K562 (cell line): ENCODE measurements at regions not wholly inside any gene's neighbourhood (a gene's known extent, or its start where the extent isn't known, plus 50 kb on each side); places are given as distances from the start of the nearest gene placed in this dataset.

Experiments used
- CHD4 ChIP-seq: fragments of 200-600 bp; sonication (generic); IDR thresholded peaks from 3 replicates; pipeline ENCODE4 v1.6.1; 2012; ENCODE audit warnings: low read depth, mild to moderate bottlenecking, mixed read lengths, low read length, inconsistent platforms; ENCODE audit not compliant: insufficient read depth, insufficient replicate concordance, poor library complexity, severe bottlenecking
- CREB1 ChIP-seq, 2 experiments: sonication (generic) in 1 of 2; formaldehyde crosslinking in 1 of 2; IDR thresholded peaks; 2 replicates each; pipeline versions ENCODE4 v1.6.1 to v1.8.0; 2012 to 2022; ENCODE audit warnings: inconsistent platforms in 1 of 2, mild to moderate bottlenecking in 1 of 2, missing genetic modification reagents in 1 of 2, moderate library complexity in 1 of 2
- FOXK2 ChIP-seq, 2 experiments: fragments of 450-650 bp; IDR thresholded peaks in 1 of 2; conservative IDR thresholded peaks in 1 of 2; 2 replicates each; pipeline ENCODE4 v1.6.1; 2016; ENCODE audit warnings: low read depth in 2 of 2, mild to moderate bottlenecking in 1 of 2
- NCOA2 ChIP-seq, 2 experiments: fragments of 450-650 bp; IDR thresholded peaks; 2 replicates each; pipeline ENCODE4 v1.6.1; 2018; ENCODE audit warnings: mild to moderate bottlenecking in 2 of 2, moderate library complexity in 1 of 2; ENCODE audit not compliant: partially characterized antibody in 2 of 2
- ZNF197 ChIP-seq: fragments of 200-800 bp; sonication (Bioruptor generic); IDR thresholded peaks from 2 replicates; pipeline ENCODE4 v1.6.1; 2016; ENCODE audit warnings: low read depth, missing genetic modification characterization, missing compliant biosample characterization
- TF ChIP-seq, protein P1 (sequence below), 3 experiments: IDR thresholded peaks in 2 of 3; conservative IDR thresholded peaks in 1 of 3; 2 replicates each; pipeline ENCODE4 v1.5.1; 2011 to 2012; ENCODE audit warnings: low read length in 3 of 3, mild to moderate bottlenecking in 3 of 3, control low read depth in 2 of 3, improper control_type of control experiment in 1 of 3, inconsistent platforms in 1 of 3, low read depth in 1 of 3, mixed read lengths in 1 of 3, moderate library complexity in 1 of 3; ENCODE audit not compliant: insufficient read depth in 2 of 3

DNA sequence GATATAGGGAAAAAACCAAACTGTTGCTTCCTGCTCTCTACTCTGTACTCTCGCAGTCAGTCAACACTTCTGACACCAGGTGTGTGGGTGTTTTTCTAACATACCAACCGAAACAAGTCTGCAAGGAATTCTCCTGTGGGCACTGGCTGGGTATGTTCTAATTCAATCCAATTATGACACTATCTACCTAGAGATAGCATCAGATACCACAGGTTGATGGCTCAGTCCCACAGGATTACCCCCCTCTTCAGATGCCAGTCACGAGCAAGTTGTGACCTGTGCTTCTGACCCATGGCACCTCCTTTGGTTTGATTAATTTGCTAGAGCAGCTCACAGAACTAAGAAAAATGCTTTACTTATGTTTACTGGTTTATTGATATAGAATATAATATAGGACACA, 78.3 kb downstream of the DYRK2 start:
- no peak for TF ChIP-seq FOXK2 (conservative IDR thresholded peaks at IDR 0.05 in 1 of 2, IDR thresholded peaks at IDR 0.05 in 1 of 2; ENCODE audit: low read depth in 2 of 2)
- TF ChIP-seq, protein P1, sequence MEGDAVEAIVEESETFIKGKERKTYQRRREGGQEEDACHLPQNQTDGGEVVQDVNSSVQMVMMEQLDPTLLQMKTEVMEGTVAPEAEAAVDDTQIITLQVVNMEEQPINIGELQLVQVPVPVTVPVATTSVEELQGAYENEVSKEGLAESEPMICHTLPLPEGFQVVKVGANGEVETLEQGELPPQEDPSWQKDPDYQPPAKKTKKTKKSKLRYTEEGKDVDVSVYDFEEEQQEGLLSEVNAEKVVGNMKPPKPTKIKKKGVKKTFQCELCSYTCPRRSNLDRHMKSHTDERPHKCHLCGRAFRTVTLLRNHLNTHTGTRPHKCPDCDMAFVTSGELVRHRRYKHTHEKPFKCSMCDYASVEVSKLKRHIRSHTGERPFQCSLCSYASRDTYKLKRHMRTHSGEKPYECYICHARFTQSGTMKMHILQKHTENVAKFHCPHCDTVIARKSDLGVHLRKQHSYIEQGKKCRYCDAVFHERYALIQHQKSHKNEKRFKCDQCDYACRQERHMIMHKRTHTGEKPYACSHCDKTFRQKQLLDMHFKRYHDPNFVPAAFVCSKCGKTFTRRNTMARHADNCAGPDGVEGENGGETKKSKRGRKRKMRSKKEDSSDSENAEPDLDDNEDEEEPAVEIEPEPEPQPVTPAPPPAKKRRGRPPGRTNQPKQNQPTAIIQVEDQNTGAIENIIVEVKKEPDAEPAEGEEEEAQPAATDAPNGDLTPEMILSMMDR (IDR thresholded peaks at IDR 0.05 in 2 of 3, conservative IDR thresholded peaks at IDR 0.05 in 1 of 3; ENCODE audit: insufficient read depth in 2 of 3, low read depth in 1 of 3, low read length in 3 of 3): no peak
- no peak for TF ChIP-seq NCOA2 (IDR thresholded peaks at IDR 0.05; ENCODE audit: partially characterized antibody in 2 of 2)
- no peak for TF ChIP-seq CREB1 (IDR thresholded peaks at IDR 0.05)
- TF ChIP-seq CREB1 (CRISPR knock-in tag; IDR thresholded peaks at IDR 0.05): no peak
- no peak for TF ChIP-seq CHD4
- no peak for TF ChIP-seq ZNF197
